NT2/D1 (cell line): ENCODE measurements at regions not wholly inside any gene's neighbourhood (a gene's known extent, or its start where the extent isn't known, plus 50 kb on each side); places are given as distances from the start of the nearest gene placed in this dataset.

Source experiments
- SUZ12 ChIP-seq: IDR thresholded peaks from 2 replicates; pipeline ENCODE4 v1.6.1; 2011; ENCODE audit not compliant: insufficient read length, insufficient read depth; ENCODE audit errors: extremely low read depth
- YY1 ChIP-seq: IDR thresholded peaks from 2 replicates; pipeline ENCODE4 v1.6.1; 2011; ENCODE audit not compliant: insufficient read length, insufficient read depth
- ZNF274 ChIP-seq: IDR thresholded peaks from 2 replicates; pipeline ENCODE4 v1.6.1; 2011; ENCODE audit warnings: mild to moderate bottlenecking, low read depth, low read length

GRCh38 chr10:83682414-83682813 is 456.9 kb upstream of the GHITM start:
- no peak for TF ChIP-seq YY1
- TF ChIP-seq ZNF274: no peak
- TF ChIP-seq SUZ12: no peak
